ENCODE measurements at regions not wholly inside any gene's neighbourhood (a gene's known extent, or its start where the extent isn't known, plus 50 kb on each side); places are given as distances from the start of the nearest gene placed in this dataset.

GRCh38 chr6:140051521-140052512 lies 677.4 kb upstream of the CITED2 start:
- Mint-ChIP-seq H3K4me1 (peaks cover 17% of the 10 kb centered on the region), H3K27ac (no peak overlapping the region), H3K4me3 (no peak overlapping the region), H3K9me3 (no peaks in the 10 kb centered on the region), H3K27me3 (ENCODE audit: low read depth) (no peaks in the 10 kb centered on the region), H3K36me3 (ENCODE audit: low read depth) (no peaks in the 10 kb centered on the region)
- no peak for TF ChIP-seq CTCF (IDR thresholded peaks at IDR 0.05; ENCODE audit: unreplicated experiment in 3 of 3)

- Mint-ChIP-seq H3K4me3 (no peak overlapping the region), H3K27ac (no peak overlapping the region), H3K9me3 (no peaks in the 10 kb centered on the region), H3K27me3 (ENCODE audit: low read depth) (no peaks in the 10 kb centered on the region), H3K36me3 (ENCODE audit: low read depth) (no peaks in the 10 kb centered on the region), H3K4me1 (peaks cover 17% of the 10 kb centered on the region)
- no peak for TF ChIP-seq CTCF (IDR thresholded peaks at IDR 0.05; ENCODE audit: unreplicated experiment in 3 of 3)
Observed at GRCh38 chr6:140050101-140050995, 675.9 kb upstream of the CITED2 start.

GRCh38 chr6:140049251-140049650 lies 674.8 kb upstream of the CITED2 start:
- H3K4me3 Mint-ChIP-seq = no peak overlapping the region
- no peak for TF ChIP-seq CTCF (IDR thresholded peaks at IDR 0.05; ENCODE audit: unreplicated experiment in 3 of 3)
- no peaks in the 10 kb centered on the region for H3K36me3 Mint-ChIP-seq (ENCODE audit: low read depth)
- no peak overlapping the region for H3K27ac Mint-ChIP-seq
- H3K27me3 Mint-ChIP-seq (ENCODE audit: low read depth) = no peaks in the 10 kb centered on the region
- no peaks in the 10 kb centered on the region for H3K9me3 Mint-ChIP-seq
- H3K4me1 Mint-ChIP-seq = peaks cover 17% of the 10 kb centered on the region

GRCh38 chr6:140048202-140048790 lies 673.8 kb upstream of the CITED2 start:
- no peak for TF ChIP-seq CTCF (IDR thresholded peaks at IDR 0.05; ENCODE audit: unreplicated experiment in 3 of 3)
- no peaks in the 10 kb centered on the region for H3K9me3 Mint-ChIP-seq
- no peaks in the 10 kb centered on the region for H3K27me3 Mint-ChIP-seq (ENCODE audit: low read depth)
- peaks cover 19% of the 10 kb centered on the region for H3K4me1 Mint-ChIP-seq
- H3K4me3 Mint-ChIP-seq = no peak overlapping the region
- H3K36me3 Mint-ChIP-seq (ENCODE audit: low read depth) = no peaks in the 10 kb centered on the region
- H3K27ac Mint-ChIP-seq = no peak overlapping the region

- Mint-ChIP-seq H3K27me3 (ENCODE audit: low read depth) (no peaks in the 10 kb centered on the region), H3K4me1 (peaks cover 17% of the 10 kb centered on the region), H3K27ac (no peak overlapping the region), H3K4me3 (no peak overlapping the region), H3K36me3 (ENCODE audit: low read depth) (no peaks in the 10 kb centered on the region), H3K9me3 (no peaks in the 10 kb centered on the region)
- TF ChIP-seq CTCF (IDR thresholded peaks at IDR 0.05; ENCODE audit: unreplicated experiment in 3 of 3) = no peak
Observed at GRCh38 chr6:140047321-140047720, 672.9 kb upstream of the CITED2 start.

All from nephron (organoid).